Loucy (cell line): ENCODE measurements at regions not wholly inside any gene's neighbourhood (a gene's known extent, or its start where the extent isn't known, plus 50 kb on each side); places are given as distances from the start of the nearest gene placed in this dataset.
A peak's percentile ranks its signal among the peaks of the same experiment; 100 is the strongest.
"Not testable (repeated sequence)": the region's sequence is repeated elsewhere in the genome, so short reads cannot be mapped to it uniquely, and the experiment has no call there.

Experiments
- H2AFZ ChIP-seq: fragments of 200-600 bp; sonication (generic); 2 replicates; pipeline ENCODE4 v1.6.0; 2016; ENCODE audit warnings: antibody characterized with exemption, mild to moderate bottlenecking, low read length, moderate library complexity
- H3F3A ChIP-seq: fragments of 200-600 bp; 2 replicates; pipeline ENCODE4 v1.6.0; 2016; ENCODE audit warnings: antibody characterized with exemption, low read depth, mild to moderate bottlenecking
- H3K27me3 ChIP-seq: fragments of 200-600 bp; sonication (generic); 2 replicates; pipeline ENCODE4 v1.6.1; 2014; ENCODE audit warnings: low read length, mild to moderate bottlenecking; ENCODE audit not compliant: insufficient read depth, poor library complexity, severe bottlenecking
- H3K36me3 ChIP-seq: fragments of 200-600 bp; sonication (generic); 2 replicates; pipeline ENCODE4 v1.6.1; 2016; ENCODE audit warnings: low read length; ENCODE audit not compliant: insufficient read depth
- H3K4me1 ChIP-seq: fragments of 200-600 bp; sonication (generic); 2 replicates; pipeline ENCODE4 v1.5.1; 2014; ENCODE audit warnings: low read length, mild to moderate bottlenecking; ENCODE audit not compliant: insufficient read depth, poor library complexity, severe bottlenecking
- H3K4me2 ChIP-seq: fragments of 200-600 bp; sonication (generic); 2 replicates; pipeline ENCODE4 v1.6.0; 2014; ENCODE audit warnings: antibody characterized with exemption, low read length, low read depth, mild to moderate bottlenecking; ENCODE audit not compliant: poor library complexity, severe bottlenecking
- H3K4me3 ChIP-seq: fragments of 200-600 bp; sonication (generic); 2 replicates; pipeline ENCODE4 v1.5.1; 2014; ENCODE audit warnings: low read length, mild to moderate bottlenecking, mixed read lengths; ENCODE audit not compliant: poor library complexity, severe bottlenecking
- H3K79me2 ChIP-seq: fragments of 200-600 bp; sonication (generic); 2 replicates; pipeline ENCODE4 v1.6.1; 2014; ENCODE audit warnings: low read length; ENCODE audit not compliant: insufficient read depth
- H3K9ac ChIP-seq: fragments of 200-600 bp; sonication (generic); 2 replicates; pipeline ENCODE4 v1.6.0; 2014; ENCODE audit warnings: mild to moderate bottlenecking, low read depth, low read length, moderate library complexity; ENCODE audit not compliant: poor library complexity, severe bottlenecking
- H3K9me2 ChIP-seq: fragments of 200-600 bp; sonication (generic); replicated peaks from 2 replicates; pipeline ENCODE4 v1.6.1; 2016; ENCODE audit warnings: low read depth, low read length, mixed read lengths
- H3K9me3 ChIP-seq: fragments of 200-600 bp; sonication (generic); 2 replicates; pipeline ENCODE4 v1.6.1; 2014; ENCODE audit warnings: mild to moderate bottlenecking, antibody characterized with exemption, low read length, low read depth; ENCODE audit not compliant: insufficient read depth
- H4K20me1 ChIP-seq: fragments of 200-600 bp; sonication (generic); 2 replicates; pipeline ENCODE4 v1.6.0; 2014; ENCODE audit warnings: antibody characterized with exemption, low read length, mild to moderate bottlenecking; ENCODE audit not compliant: insufficient read depth, poor library complexity, severe bottlenecking
- CTCF ChIP-seq: fragments of 200-600 bp; sonication (generic); conservative IDR thresholded peaks from 2 replicates; pipeline ENCODE4 v1.5.1; 2014; ENCODE audit warnings: mild to moderate bottlenecking, antibody characterized with exemption, low read length
- EZH2phosphoT487 ChIP-seq: fragments of 200-600 bp; IDR thresholded peaks from 2 replicates; pipeline ENCODE4 v1.6.1; 2018; ENCODE audit warnings: antibody characterized with exemption, mild to moderate bottlenecking, moderate library complexity, borderline replicate concordance

GRCh38 chr3:22414239-22414638 lies 663.2 kb upstream of the ZNF385D start:
- TF ChIP-seq CTCF (no peak), EZH2phosphoT487 (no peak)
- no peaks in the 10 kb centered on the region for H3K9me3 ChIP-seq
- no peak overlapping the region for H3K4me3 ChIP-seq
- H3K4me2 ChIP-seq = no peak overlapping the region
- H3K9ac ChIP-seq = no peak overlapping the region
- H4K20me1 ChIP-seq = no peaks in the 10 kb centered on the region
- H3K79me2 ChIP-seq = no peaks in the 10 kb centered on the region
- peaks cover 11% of the 10 kb centered on the region for H3K4me1 ChIP-seq
- peak overlapping the region; percentile 68 for H2AFZ ChIP-seq
- no peaks in the 10 kb centered on the region for H3K36me3 ChIP-seq
- no peaks in the 10 kb centered on the region for H3K9me2 ChIP-seq
- no peaks in the 10 kb centered on the region for H3F3A ChIP-seq
- no peaks in the 10 kb centered on the region for H3K27me3 ChIP-seq

- H3F3A ChIP-seq, H3K27me3 ChIP-seq, H3K9ac ChIP-seq, H4K20me1 ChIP-seq, H3K4me2 ChIP-seq, H3K36me3 ChIP-seq, H3K79me2 ChIP-seq, H3K4me3 ChIP-seq, H2AFZ ChIP-seq, H3K9me2 ChIP-seq, H3K9me3 ChIP-seq: not testable (repeated sequence)
- H3K4me1 ChIP-seq = peaks cover 14% of the 10 kb centered on the region
Measured at GRCh38 chr3:22416838-22417446, 665.9 kb upstream of the ZNF385D start.

GRCh38 chr3:22419261-22419660 lies 668.3 kb upstream of the ZNF385D start:
- TF ChIP-seq EZH2phosphoT487 (no peak), CTCF (no peak)
- Histone ChIP-seq H3K9ac (no peak overlapping the region), H3K36me3 (no peaks in the 10 kb centered on the region), H3K4me3 (no peak overlapping the region), H3K27me3 (no peaks in the 10 kb centered on the region), H3K9me2 (no peaks in the 10 kb centered on the region), H3F3A (no peaks in the 10 kb centered on the region), H2AFZ (peak overlapping the region; percentile 29; the same call in 1 of the 2 replicates), H3K79me2 (no peaks in the 10 kb centered on the region), H3K4me1 (peaks cover 7% of the 10 kb centered on the region), H3K4me2 (no peak overlapping the region), H4K20me1 (no peaks in the 10 kb centered on the region), H3K9me3 (no peaks in the 10 kb centered on the region)

- H2AFZ ChIP-seq = no peak overlapping the region
- no peaks in the 10 kb centered on the region for H3K79me2 ChIP-seq
- H3K4me1 ChIP-seq = peaks cover 7% of the 10 kb centered on the region
- no peaks in the 10 kb centered on the region for H3F3A ChIP-seq
- no peaks in the 10 kb centered on the region for H3K9me2 ChIP-seq
- no peak overlapping the region for H3K4me2 ChIP-seq
- H3K9me3 ChIP-seq = no peaks in the 10 kb centered on the region
- TF ChIP-seq CTCF (no peak), EZH2phosphoT487 (no peak)
- H3K9ac ChIP-seq = no peak overlapping the region
- H3K4me3 ChIP-seq = no peak overlapping the region
- H4K20me1 ChIP-seq = no peaks in the 10 kb centered on the region
- no peaks in the 10 kb centered on the region for H3K27me3 ChIP-seq
- H3K36me3 ChIP-seq = no peaks in the 10 kb centered on the region
Measured at GRCh38 chr3:22421589-22421988, 670.6 kb upstream of the ZNF385D start.
